Activated B cell treated with CpG ODN at 0.5 μM for 24 hours (primary cell): ENCODE measurements at regions not wholly inside any gene's neighbourhood (a gene's known extent, or its start where the extent isn't known, plus 50 kb on each side); places are given as distances from the start of the nearest gene placed in this dataset.
"Not testable (repeated sequence)": the region's sequence is repeated elsewhere in the genome, so short reads cannot be mapped to it uniquely, and the experiment has no call there.

Experiments used
- ATAC-seq: fragments of 200-7000 bp; cut with Tn5 transposase; one replicate; pipeline ENCODE4 v1.10.0; 2021; ENCODE audit warnings: low read depth, mild to moderate bottlenecking, moderate library complexity
- CTCF ChIA-PET: fragments of 350-600 bp; sonication (Branson Sonifier 250); formaldehyde crosslinking; loops from one replicate; lab custom pipeline; 2021; ENCODE audit warnings: antibody characterized with exemption; lab: Charles Lee
- POLR2A ChIA-PET: fragments of 350-600 bp; sonication (Branson Sonifier 250); formaldehyde crosslinking; loops from one replicate; lab custom pipeline; 2021; ENCODE audit warnings: antibody characterized with exemption; lab: Charles Lee
- DNase-seq: peaks from one replicate; pipeline ENCODE4 v3.0.0; 2022
- H3K27ac Mint-ChIP-seq: one replicate; pipeline ENCODE4 v1.8.0; 2020; ENCODE audit warnings: mixed read lengths
- H3K27me3 Mint-ChIP-seq: one replicate; pipeline ENCODE4 v1.8.0; 2021; ENCODE audit warnings: mixed read lengths
- H3K36me3 Mint-ChIP-seq: one replicate; pipeline ENCODE4 v1.8.0; 2021; ENCODE audit warnings: low read depth, mixed read lengths
- H3K4me1 Mint-ChIP-seq: one replicate; pipeline ENCODE4 v1.8.0; 2021; ENCODE audit warnings: mixed read lengths
- H3K4me3 Mint-ChIP-seq: one replicate; pipeline ENCODE4 v1.8.0; 2020; ENCODE audit warnings: mild to moderate bottlenecking, mixed read lengths
- H3K9me3 Mint-ChIP-seq: one replicate; pipeline ENCODE4 v1.8.0; 2020; ENCODE audit warnings: mixed read lengths
- intact Hi-C: fragments of 100-400 bp; cut with micrococcal nuclease; formaldehyde crosslinking; loops from one replicate; pipeline ENCODE4 v1.15.1; 2024
- TF ChIP-seq, protein P1 (sequence below): fragments of 200-600 bp; IDR thresholded peaks from one replicate; pipeline ENCODE4 v1.8.0; 2022; ENCODE audit warnings: antibody characterized with exemption, mild to moderate bottlenecking

GRCh38 chr6:159521962-159522361 is 171.1 kb downstream of the SOD2 start:
- peaks cover 35% of the 10 kb centered on the region for H3K27me3 Mint-ChIP-seq
- H3K4me1 Mint-ChIP-seq = no peaks in the 10 kb centered on the region
- no peaks in the 10 kb centered on the region for H3K36me3 Mint-ChIP-seq
- intact Hi-C loops = no loop called here
- H3K27ac Mint-ChIP-seq = no peak overlapping the region
- H3K9me3 Mint-ChIP-seq = peaks cover 8% of the 10 kb centered on the region
- CTCF ChIA-PET = no interaction called here
- ATAC-seq (no peak), DNase-seq (no peak)
- POLR2A ChIA-PET = no interaction called here
- no peak overlapping the region for H3K4me3 Mint-ChIP-seq
- TF ChIP-seq, protein P1, sequence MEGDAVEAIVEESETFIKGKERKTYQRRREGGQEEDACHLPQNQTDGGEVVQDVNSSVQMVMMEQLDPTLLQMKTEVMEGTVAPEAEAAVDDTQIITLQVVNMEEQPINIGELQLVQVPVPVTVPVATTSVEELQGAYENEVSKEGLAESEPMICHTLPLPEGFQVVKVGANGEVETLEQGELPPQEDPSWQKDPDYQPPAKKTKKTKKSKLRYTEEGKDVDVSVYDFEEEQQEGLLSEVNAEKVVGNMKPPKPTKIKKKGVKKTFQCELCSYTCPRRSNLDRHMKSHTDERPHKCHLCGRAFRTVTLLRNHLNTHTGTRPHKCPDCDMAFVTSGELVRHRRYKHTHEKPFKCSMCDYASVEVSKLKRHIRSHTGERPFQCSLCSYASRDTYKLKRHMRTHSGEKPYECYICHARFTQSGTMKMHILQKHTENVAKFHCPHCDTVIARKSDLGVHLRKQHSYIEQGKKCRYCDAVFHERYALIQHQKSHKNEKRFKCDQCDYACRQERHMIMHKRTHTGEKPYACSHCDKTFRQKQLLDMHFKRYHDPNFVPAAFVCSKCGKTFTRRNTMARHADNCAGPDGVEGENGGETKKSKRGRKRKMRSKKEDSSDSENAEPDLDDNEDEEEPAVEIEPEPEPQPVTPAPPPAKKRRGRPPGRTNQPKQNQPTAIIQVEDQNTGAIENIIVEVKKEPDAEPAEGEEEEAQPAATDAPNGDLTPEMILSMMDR = no peak

- CTCF ChIA-PET = no interaction called here
- no peak for ATAC-seq
- TF ChIP-seq, protein P1 = no peak
- Mint-ChIP-seq H3K36me3 (no peaks in the 10 kb centered on the region), H3K27me3 (peaks cover 28% of the 10 kb centered on the region), H3K4me3 (no peak overlapping the region), H3K27ac (no peak overlapping the region), H3K4me1 (no peaks in the 10 kb centered on the region), H3K9me3 (peaks cover 20% of the 10 kb centered on the region)
- POLR2A ChIA-PET = no interaction called here
- intact Hi-C loops = no loop called here
- DNase-seq = no peak
Observed at GRCh38 chr6:159520002-159520401, 173.0 kb downstream of the SOD2 start.

DNA sequence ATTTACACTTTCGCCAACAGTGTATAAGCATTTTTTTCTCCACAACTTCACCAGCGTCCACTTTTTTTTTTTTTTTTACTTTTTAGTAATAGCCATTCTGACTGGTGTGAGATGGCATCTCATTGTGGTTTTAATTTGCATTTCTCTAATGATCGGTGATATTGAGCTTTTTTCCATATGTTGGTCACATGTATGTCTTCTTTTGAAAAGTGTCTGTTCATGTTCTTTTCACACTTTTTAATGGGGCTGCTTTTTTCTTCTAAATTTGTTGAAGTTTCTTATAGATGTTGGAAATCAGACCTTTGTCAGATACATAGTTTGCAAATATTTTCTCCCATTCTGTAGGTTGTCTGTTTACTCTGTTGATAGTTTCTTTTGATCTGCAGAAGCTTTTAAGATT is 177.2 kb downstream of the SOD2 start:
- intact Hi-C loops, ATAC-seq, H3K27ac Mint-ChIP-seq, CTCF ChIA-PET, DNase-seq, H3K4me1 Mint-ChIP-seq, H3K36me3 Mint-ChIP-seq, H3K4me3 Mint-ChIP-seq, POLR2A ChIA-PET: not testable (repeated sequence)
- Mint-ChIP-seq H3K27me3 (peaks cover 25% of the 10 kb centered on the region), H3K9me3 (peaks cover 20% of the 10 kb centered on the region)

GRCh38 chr6:159513914-159514313 is 179.1 kb downstream of the SOD2 start:
- Mint-ChIP-seq H3K9me3 (peaks cover 20% of the 10 kb centered on the region), H3K27me3 (peaks cover 19% of the 10 kb centered on the region), H3K36me3 (no peaks in the 10 kb centered on the region), H3K4me3 (no peak overlapping the region), H3K27ac (no peak overlapping the region), H3K4me1 (no peaks in the 10 kb centered on the region)
- TF ChIP-seq, protein P1 = no peak
- ChIA-PET CTCF (no interaction called here), POLR2A (no interaction called here)
- ATAC-seq (no peak), DNase-seq (no peak)
- intact Hi-C loops = no loop called here

GRCh38 chr6:159513074-159513720 is 179.8 kb downstream of the SOD2 start:
- intact Hi-C loops = no loop called here
- Mint-ChIP-seq H3K27me3 (peaks cover 12% of the 10 kb centered on the region), H3K36me3 (no peaks in the 10 kb centered on the region), H3K27ac (no peak overlapping the region), H3K9me3 (peaks cover 16% of the 10 kb centered on the region), H3K4me3 (no peak overlapping the region), H3K4me1 (no peaks in the 10 kb centered on the region)
- ChIA-PET CTCF (no interaction called here), POLR2A (no interaction called here)
- TF ChIP-seq, protein P1 = no peak
- DNase-seq (no peak), ATAC-seq (no peak)

- POLR2A ChIA-PET = no interaction called here
- TF ChIP-seq, protein P1 = no peak
- intact Hi-C loops = no loop called here
- DNase-seq = no peak
- peaks cover 7% of the 10 kb centered on the region for H3K27me3 Mint-ChIP-seq
- no peak for ATAC-seq
- H3K36me3 Mint-ChIP-seq = no peaks in the 10 kb centered on the region
- H3K9me3 Mint-ChIP-seq = peaks cover 12% of the 10 kb centered on the region
- no peak overlapping the region for H3K4me3 Mint-ChIP-seq
- CTCF ChIA-PET = no interaction called here
- H3K27ac Mint-ChIP-seq = no peak overlapping the region
- no peaks in the 10 kb centered on the region for H3K4me1 Mint-ChIP-seq
Observed at GRCh38 chr6:159512571-159512970, 180.5 kb downstream of the SOD2 start.
